B cell (primary cell): ENCODE measurements at regions not wholly inside any gene's neighbourhood (a gene's known extent, or its start where the extent isn't known, plus 50 kb on each side); places are given as distances from the start of the nearest gene placed in this dataset.

Experiments used
- ATAC-seq: fragments of 200-7000 bp; cut with Tn5 transposase; one replicate; pipeline ENCODE4 v1.10.0; 2021; ENCODE audit warnings: low read depth, mild to moderate bottlenecking, moderate number of reproducible peaks, moderate library complexity
- CTCF ChIA-PET: fragments of 350-600 bp; sonication (Branson Sonifier 250); formaldehyde crosslinking; loops from one replicate; lab custom pipeline; 2021; ENCODE audit warnings: antibody characterized with exemption, inconsistent platforms; lab: Charles Lee
- POLR2A ChIA-PET: fragments of 350-600 bp; sonication (Branson Sonifier 250); formaldehyde crosslinking; loops from one replicate; lab custom pipeline; 2021; ENCODE audit warnings: antibody characterized with exemption; lab: Charles Lee
- DNase-seq: peaks from one replicate; pipeline ENCODE4 v3.0.0; 2013
- H2AFZ ChIP-seq: 2 replicates; pipeline ENCODE4 v1.6.1; 2012; ENCODE audit warnings: mild to moderate bottlenecking, low read depth, low read length; ENCODE audit not compliant: insufficient read depth, poor library complexity, severe bottlenecking
- H3K27ac ChIP-seq, 2 donors: 1 replicate in 1 of 2; 2 replicates in 1 of 2; pipeline ENCODE4 v1.5.1; 2012 to 2013; ENCODE audit warnings: low read length in 2 of 2, mild to moderate bottlenecking in 2 of 2, moderate library complexity in 1 of 2
- H3K27me3 ChIP-seq, 4 experiments: fragments of 200-600 bp in 1 of 4; sonication (generic) in 1 of 4; replicated peaks in 1 of 4; 1 replicate in 2 of 4; 2 replicates in 2 of 4; pipeline versions ENCODE4 v1.6.1 to v1.7.0; 2013 to 2016; ENCODE audit warnings: low read length in 3 of 4, mild to moderate bottlenecking in 2 of 4, mixed read lengths in 1 of 4, moderate library complexity in 1 of 4; ENCODE audit not compliant: insufficient read depth in 4 of 4, control insufficient read depth in 3 of 4; ENCODE audit errors: control extremely low read depth in 1 of 4
- H3K36me3 ChIP-seq, 2 experiments: replicated peaks in 1 of 2; 1 replicate in 1 of 2; 2 replicates in 1 of 2; pipeline versions ENCODE4 v1.6.1 to v1.7.1; 2013; ENCODE audit warnings: low read length in 1 of 2; ENCODE audit not compliant: insufficient read depth in 2 of 2, control insufficient read depth in 1 of 2; ENCODE audit errors: control extremely low read depth in 1 of 2, extremely low read depth in 1 of 2
- H3K4me1 ChIP-seq, 2 donors: fragments of 200-600 bp in 1 of 2; sonication (generic) in 1 of 2; 1 replicate in 1 of 2; 2 replicates in 1 of 2; pipeline versions ENCODE4 v1.5.1 to v1.6.1; 2013 to 2017; ENCODE audit warnings: low read length in 2 of 2; ENCODE audit not compliant: control insufficient read depth in 2 of 2, insufficient read depth in 2 of 2
- H3K4me2 ChIP-seq: replicated peaks from 2 replicates; pipeline ENCODE3; 2012; ENCODE audit warnings: mild to moderate bottlenecking, low read depth, low read length; ENCODE audit not compliant: poor library complexity, severe bottlenecking
- H3K4me3 ChIP-seq, 5 experiments: fragments of 200-600 bp in 1 of 5; sonication (generic) in 1 of 5; 1 replicate in 3 of 5; 2 replicates in 2 of 5; pipeline versions ENCODE4 v1.5.1 to v1.7.0; 2011 to 2016; ENCODE audit warnings: low read length in 4 of 5, mild to moderate bottlenecking in 4 of 5, low read depth in 2 of 5, control low read depth in 1 of 5, moderate library complexity in 1 of 5; ENCODE audit not compliant: insufficient read depth in 1 of 5; ENCODE audit errors: control extremely low read depth in 1 of 5, extremely low read depth in 1 of 5
- H3K79me2 ChIP-seq: fragments of 200-600 bp; sonication (generic); one replicate; pipeline ENCODE4 v1.6.0; 2016; ENCODE audit warnings: low read length; ENCODE audit not compliant: control insufficient read depth, insufficient read depth
- H3K9ac ChIP-seq: fragments of 200-600 bp; sonication (generic); 2 replicates; pipeline ENCODE4 v1.6.1; 2017; ENCODE audit warnings: mild to moderate bottlenecking, low read length, moderate library complexity
- H3K9me3 ChIP-seq, 3 donors: one replicate each; pipeline versions ENCODE4 v1.6.1 to v1.7.1; 2013; ENCODE audit warnings: low read length in 2 of 3; ENCODE audit not compliant: control insufficient read depth in 2 of 3, insufficient read depth in 1 of 3; ENCODE audit errors: control extremely low read depth in 1 of 3
- H4K20me1 ChIP-seq: 2 replicates; pipeline ENCODE4 v1.6.0; 2012; ENCODE audit warnings: mild to moderate bottlenecking, low read length; ENCODE audit not compliant: insufficient read depth, control insufficient read depth, poor library complexity, severe bottlenecking
- H3K27ac Mint-ChIP-seq: one replicate; pipeline ENCODE4 v1.8.0; 2021; ENCODE audit warnings: mixed read lengths
- H3K27me3 Mint-ChIP-seq: one replicate; pipeline ENCODE4 v1.8.0; 2021; ENCODE audit warnings: mixed read lengths
- H3K4me1 Mint-ChIP-seq: one replicate; pipeline ENCODE4 v1.8.0; 2021; ENCODE audit warnings: mixed read lengths
- H3K4me3 Mint-ChIP-seq: one replicate; pipeline ENCODE4 v1.8.0; 2021; ENCODE audit warnings: mixed read lengths
- H3K9me3 Mint-ChIP-seq: one replicate; pipeline ENCODE4 v1.8.0; 2022; ENCODE audit warnings: mixed read lengths; ENCODE audit not compliant: insufficient read depth
- EZH2 ChIP-seq: IDR thresholded peaks from 2 replicates; pipeline ENCODE4 v1.6.1; 2012; ENCODE audit warnings: borderline replicate concordance, low read depth, mild to moderate bottlenecking, moderate library complexity, low read length; ENCODE audit not compliant: insufficient read depth, poor library complexity, severe bottlenecking
- WGBS: methylation state at CpG from one replicate; pipeline ENCODE4 v1.1.5; 2013; ENCODE audit warnings: missing lambda C conversion rate; ENCODE audit not compliant: insufficient coverage; 5-methylcytosine and 5-hydroxymethylcytosine counted together
- intact Hi-C: fragments of 100-400 bp; cut with micrococcal nuclease; formaldehyde crosslinking; loops from one replicate; pipeline ENCODE4 v1.10.0; 2022
- TF ChIP-seq, protein P1 (sequence below): fragments of 200-600 bp; IDR thresholded peaks from one replicate; pipeline ENCODE4 v1.8.0; 2022; ENCODE audit warnings: antibody characterized with exemption, mild to moderate bottlenecking

DNA sequence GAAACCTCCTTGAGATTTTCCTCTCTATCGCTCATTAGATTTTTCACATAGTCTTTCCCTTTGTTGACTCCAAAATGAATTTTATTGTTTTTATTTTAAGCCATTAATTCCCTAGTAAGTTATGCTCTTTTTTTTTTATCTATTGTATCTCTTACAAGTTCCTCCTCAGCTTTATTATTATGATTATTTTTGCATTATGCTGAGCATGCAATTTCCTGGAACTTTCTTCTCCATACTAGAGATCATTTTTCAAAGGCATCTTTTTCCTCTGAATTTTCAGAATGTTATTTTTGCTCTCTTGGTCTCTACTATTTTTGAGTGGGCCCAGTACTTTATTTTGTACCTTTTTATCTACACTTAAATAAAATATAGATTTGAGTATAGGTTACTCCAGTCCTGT lies 376.6 kb upstream of the SEMA6A start:
- ATAC-seq = no peak
- TF ChIP-seq, protein P1, sequence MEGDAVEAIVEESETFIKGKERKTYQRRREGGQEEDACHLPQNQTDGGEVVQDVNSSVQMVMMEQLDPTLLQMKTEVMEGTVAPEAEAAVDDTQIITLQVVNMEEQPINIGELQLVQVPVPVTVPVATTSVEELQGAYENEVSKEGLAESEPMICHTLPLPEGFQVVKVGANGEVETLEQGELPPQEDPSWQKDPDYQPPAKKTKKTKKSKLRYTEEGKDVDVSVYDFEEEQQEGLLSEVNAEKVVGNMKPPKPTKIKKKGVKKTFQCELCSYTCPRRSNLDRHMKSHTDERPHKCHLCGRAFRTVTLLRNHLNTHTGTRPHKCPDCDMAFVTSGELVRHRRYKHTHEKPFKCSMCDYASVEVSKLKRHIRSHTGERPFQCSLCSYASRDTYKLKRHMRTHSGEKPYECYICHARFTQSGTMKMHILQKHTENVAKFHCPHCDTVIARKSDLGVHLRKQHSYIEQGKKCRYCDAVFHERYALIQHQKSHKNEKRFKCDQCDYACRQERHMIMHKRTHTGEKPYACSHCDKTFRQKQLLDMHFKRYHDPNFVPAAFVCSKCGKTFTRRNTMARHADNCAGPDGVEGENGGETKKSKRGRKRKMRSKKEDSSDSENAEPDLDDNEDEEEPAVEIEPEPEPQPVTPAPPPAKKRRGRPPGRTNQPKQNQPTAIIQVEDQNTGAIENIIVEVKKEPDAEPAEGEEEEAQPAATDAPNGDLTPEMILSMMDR = no peak
- TF ChIP-seq EZH2 = no peak
- no peak for DNase-seq
- POLR2A ChIA-PET = no interaction called here
- no peak overlapping the region for H3K27ac Mint-ChIP-seq
- no peaks in the 10 kb centered on the region for H3K4me1 Mint-ChIP-seq
- CTCF ChIA-PET = no interaction called here
- no peaks in the 10 kb centered on the region for H3K27me3 ChIP-seq
- no peak overlapping the region for H3K4me3 ChIP-seq
- no CpG with 5 or more reads among the region's 1 CpG for WGBS
- H3K4me1 ChIP-seq = peaks cover 0 to 4% of the 10 kb centered on the region in 2 donors
- H3K9me3 Mint-ChIP-seq = no peaks in the 10 kb centered on the region
- H3K4me2 ChIP-seq = no peak overlapping the region
- H2AFZ ChIP-seq = no peak overlapping the region
- H3K36me3 ChIP-seq = no peaks in the 10 kb centered on the region
- peaks cover 0 to 7% (median 0%) of the 10 kb centered on the region in 3 donors for H3K9me3 ChIP-seq
- no peak overlapping the region for H3K27ac ChIP-seq
- no peaks in the 10 kb centered on the region for H4K20me1 ChIP-seq
- no peak overlapping the region for H3K9ac ChIP-seq
- H3K4me3 Mint-ChIP-seq = no peak overlapping the region
- no peaks in the 10 kb centered on the region for H3K79me2 ChIP-seq
- H3K27me3 Mint-ChIP-seq = peaks cover 3% of the 10 kb centered on the region
- intact Hi-C loops = no loop called here

DNA sequence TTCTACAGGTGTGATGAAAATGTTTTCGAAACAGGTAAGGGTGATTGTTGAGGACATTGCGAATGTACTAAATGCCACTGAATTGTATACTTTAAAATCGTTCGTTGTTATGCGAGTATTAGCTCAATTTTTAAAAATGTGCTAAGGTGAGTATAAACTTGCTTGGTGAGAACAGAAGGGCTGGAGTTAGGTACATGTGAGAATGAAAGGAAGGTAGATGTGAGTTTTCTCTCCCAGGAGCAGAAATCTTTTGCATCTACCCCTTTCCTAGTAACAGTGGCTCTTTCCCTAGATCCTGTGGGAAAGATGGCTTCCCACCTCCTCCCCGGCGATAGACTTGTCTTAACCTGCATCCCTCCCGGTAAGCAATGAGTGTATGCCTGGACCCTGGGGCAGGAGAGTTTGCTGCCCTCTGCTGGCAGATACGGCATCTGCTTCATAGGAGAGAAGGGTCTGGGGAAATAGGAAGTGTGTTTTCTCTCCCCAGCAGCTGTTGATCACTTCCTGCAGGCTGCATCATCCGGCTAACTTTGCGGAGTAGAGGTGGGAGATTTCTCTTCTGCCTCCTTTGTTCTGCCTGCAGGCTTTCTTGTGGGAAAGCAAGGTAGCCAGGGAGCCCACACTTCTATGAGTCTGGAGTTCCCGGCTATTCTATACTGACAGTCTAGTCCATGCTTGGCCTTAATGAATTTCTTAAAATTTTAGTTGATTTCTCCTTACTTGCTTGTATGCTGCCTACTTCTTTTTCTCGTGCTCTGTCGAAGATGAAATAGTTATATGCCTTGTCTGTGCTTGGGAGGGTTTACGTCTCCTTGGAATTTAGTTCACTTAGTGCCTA lies 373.3 kb upstream of the SEMA6A start:
- TF ChIP-seq EZH2 = no peak
- TF ChIP-seq, protein P1 = peak; percentile 68
- H3K27me3 Mint-ChIP-seq = no peaks in the 10 kb centered on the region
- Histone ChIP-seq H3K4me3 (no peak overlapping the region), H3K4me2 (no peak overlapping the region), H4K20me1 (no peaks in the 10 kb centered on the region), H3K4me1 (peaks cover 0 to 4% of the 10 kb centered on the region in 2 donors), H3K27ac (no peak overlapping the region), H3K9ac (no peak overlapping the region), H3K9me3 (peaks cover 0 to 7% (median 0%) of the 10 kb centered on the region in 3 donors), H3K27me3 (no peaks in the 10 kb centered on the region), H3K79me2 (no peaks in the 10 kb centered on the region), H3K36me3 (no peaks in the 10 kb centered on the region), H2AFZ (no peak overlapping the region)
- ChIA-PET CTCF (interaction anchor here (0.5 to 3.1 kb wide), 4 partner anchors 48 to 814 kb away, joined by 3 to 14 read pairs (median 4); no protein-coding TSS in a partner anchor), POLR2A (no interaction called here)
- no peak overlapping the region for H3K4me3 Mint-ChIP-seq
- DNase-seq = peak; percentile 61
- intact Hi-C loops = loop anchor here (2.0 to 5.0 kb wide), 2 partner anchors 371 to 391 kb away; no protein-coding TSS in a partner anchor
- H3K4me1 Mint-ChIP-seq = no peaks in the 10 kb centered on the region
- 70% methylated on average over 11 of the region's 15 CpGs for WGBS
- H3K9me3 Mint-ChIP-seq = no peaks in the 10 kb centered on the region
- no peak overlapping the region for H3K27ac Mint-ChIP-seq
- ATAC-seq = peak; percentile 47
